ENCODE measurements at regions not wholly inside any gene's neighbourhood (a gene's known extent, or its start where the extent isn't known, plus 50 kb on each side); places are given as distances from the start of the nearest gene placed in this dataset.

DNA sequence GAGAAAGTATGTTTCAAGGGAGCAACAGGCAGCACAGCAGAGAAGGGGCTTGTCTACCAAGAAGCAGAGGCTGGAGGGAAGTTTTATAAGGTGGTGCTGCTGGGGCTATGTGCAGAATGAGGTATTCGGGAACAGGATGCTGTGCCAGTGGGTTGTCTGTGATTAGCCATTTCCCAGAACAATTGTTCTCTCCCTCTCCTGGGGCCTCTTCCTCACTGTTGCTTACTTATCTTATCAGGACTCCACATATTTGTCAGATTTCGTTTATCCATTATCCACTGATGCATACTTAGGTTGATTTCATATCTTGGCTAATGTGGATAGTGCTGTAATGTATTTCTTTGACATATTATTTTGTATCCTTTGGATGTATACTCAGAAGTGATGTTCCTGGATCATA, 195.1 kb upstream of the RTL1 start:
- CTCF ChIA-PET: no interaction called here
- no peak overlapping the region for H3K4me3 ChIP-seq (ENCODE audit: low read depth, low read length)
- TF ChIP-seq CTCF (IDR thresholded peaks at IDR 0.05; ENCODE audit: insufficient read depth, low read length, missing control alignments): no peak
- POLR2A ChIA-PET: no interaction called here
- DNase-seq (ENCODE audit: low read depth, low spot score): no peak

DNA sequence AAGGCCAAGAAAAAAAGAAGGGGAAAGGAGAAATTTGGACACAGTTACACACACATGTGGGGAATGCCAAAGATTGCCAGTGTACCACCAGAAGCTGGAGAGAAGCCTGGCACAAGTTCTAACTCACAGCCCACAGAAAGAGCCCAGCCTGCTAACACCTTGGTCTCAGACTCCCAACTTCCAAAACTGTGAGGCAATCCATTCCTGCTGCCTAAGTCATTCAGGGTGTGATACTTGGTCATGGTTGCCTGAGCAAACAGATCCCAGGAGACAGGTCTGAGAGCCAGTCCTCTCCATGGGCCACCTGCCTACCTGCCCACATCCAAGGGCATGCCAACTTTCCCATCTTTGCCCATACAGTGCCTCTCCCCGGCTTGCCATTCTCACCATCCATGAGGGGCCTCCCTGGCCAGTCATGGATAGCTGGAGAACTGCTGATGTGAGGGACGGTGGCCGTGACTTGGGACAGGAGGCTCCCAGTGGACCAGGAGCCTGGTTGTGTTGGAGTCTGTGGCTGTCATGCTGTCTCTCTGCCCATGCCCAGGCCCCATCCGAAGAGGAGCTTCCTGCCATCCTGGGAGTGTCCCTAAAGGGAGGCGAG, 198.0 kb upstream of the RTL1 start:
- TF ChIP-seq CTCF (IDR thresholded peaks at IDR 0.05; ENCODE audit: insufficient read depth, low read length, missing control alignments): no peak
- H3K4me3 ChIP-seq (ENCODE audit: low read depth, low read length): no peak overlapping the region
- ChIA-PET CTCF (interaction anchor here (1.2 kb wide), 1 partner anchor 21 kb away, joined by 3 read pairs; no protein-coding TSS in a partner anchor), POLR2A (no interaction called here)
- no peak for DNase-seq (ENCODE audit: low read depth, low spot score)

DNA sequence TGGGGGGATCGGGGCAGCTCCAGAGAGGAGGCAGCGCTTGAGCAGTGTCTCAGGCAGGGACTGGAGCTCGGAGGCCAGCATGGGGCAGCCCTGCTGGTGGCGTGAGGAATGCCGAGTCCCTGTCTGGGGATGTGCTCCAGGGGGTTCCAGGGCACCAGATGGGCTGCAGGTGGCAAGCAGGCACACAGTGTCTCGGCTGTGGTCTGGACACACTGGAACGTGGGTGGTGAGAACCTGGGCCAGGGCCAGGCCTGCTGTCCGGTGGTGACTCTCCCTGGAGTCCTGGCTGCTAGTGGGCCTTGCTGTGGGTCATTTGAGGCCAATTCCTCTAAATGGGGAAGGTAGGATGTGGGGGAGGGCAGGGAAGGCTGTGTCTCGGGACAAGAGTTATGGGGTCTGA, 199.4 kb upstream of the RTL1 start:
- DNase-seq (ENCODE audit: low read depth, low spot score): no peak
- ChIA-PET CTCF (interaction anchor here (1.2 kb wide), 1 partner anchor 20 kb away, joined by 3 read pairs; no protein-coding TSS in a partner anchor), POLR2A (no interaction called here)
- no peak overlapping the region for H3K4me3 ChIP-seq (ENCODE audit: low read depth, low read length)
- TF ChIP-seq CTCF (IDR thresholded peaks at IDR 0.05; ENCODE audit: insufficient read depth, low read length, missing control alignments): no peak

DNA sequence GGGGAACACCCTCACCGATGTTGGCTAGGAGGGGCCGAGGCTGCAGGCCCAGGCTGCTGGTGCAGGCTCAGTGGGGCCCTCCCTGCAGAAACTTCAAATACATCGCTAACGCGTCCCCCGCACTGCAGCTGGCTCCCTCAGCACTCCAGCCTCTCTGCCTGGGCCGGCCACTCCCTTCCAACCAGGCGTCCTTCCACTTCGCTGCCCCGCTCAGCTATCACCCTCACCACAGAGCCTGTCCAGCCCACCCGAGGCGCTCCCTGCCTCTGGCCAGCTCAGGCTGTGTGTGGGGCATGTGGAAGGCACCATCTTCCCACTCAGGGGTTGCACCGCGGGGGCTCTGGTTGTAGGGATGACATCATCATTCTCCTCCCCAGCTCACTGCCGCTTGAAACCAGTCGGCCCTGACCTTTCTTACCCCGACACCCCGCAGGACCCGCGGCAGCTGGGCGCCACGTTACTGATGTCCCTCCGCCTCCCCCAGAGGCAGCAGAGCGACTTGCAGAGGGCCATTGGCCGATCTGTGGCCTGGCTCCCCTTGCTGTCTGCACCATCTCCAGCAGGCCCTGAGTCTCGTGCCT, 199.9 kb upstream of the RTL1 start:
- DNase-seq (ENCODE audit: low read depth, low spot score): no peak
- TF ChIP-seq CTCF (IDR thresholded peaks at IDR 0.05; ENCODE audit: insufficient read depth, low read length, missing control alignments): no peak

DNA sequence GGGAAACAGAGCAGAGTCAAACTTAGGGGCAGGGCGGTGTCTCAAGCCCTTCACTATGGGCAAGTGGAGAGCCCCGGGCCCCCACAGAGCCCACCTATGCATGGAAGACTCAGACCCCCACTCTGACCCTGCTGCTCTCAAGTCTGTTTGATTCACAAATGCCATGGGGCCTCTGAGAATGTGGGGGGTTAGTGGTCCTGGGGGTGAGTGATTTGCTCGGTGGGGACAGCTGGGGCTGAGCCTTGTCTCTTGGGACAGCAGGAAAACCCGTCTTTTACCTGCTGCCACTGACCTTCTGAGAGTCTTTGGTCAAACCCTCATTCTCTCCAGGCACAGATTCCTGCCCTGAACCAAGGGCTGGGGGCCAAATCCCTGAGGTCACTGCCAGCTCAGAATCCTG, 201.0 kb upstream of the RTL1 start:
- no peak for DNase-seq (ENCODE audit: low read depth, low spot score)
- ChIA-PET CTCF (no interaction called here), POLR2A (no interaction called here)
- TF ChIP-seq CTCF (IDR thresholded peaks at IDR 0.05; ENCODE audit: insufficient read depth, low read length, missing control alignments): no peak
- no peak overlapping the region for H3K4me3 ChIP-seq (ENCODE audit: low read depth, low read length)

More for the DNA sequence above, 199.9 kb upstream of the RTL1 start:
- CTCF ChIA-PET: interaction anchor here (0.6 kb wide), 1 partner anchor 9 kb away, joined by 3 read pairs; no protein-coding TSS in a partner anchor
- no peak overlapping the region for H3K4me3 ChIP-seq (ENCODE audit: low read depth, low read length)
- POLR2A ChIA-PET: no interaction called here

DNA sequence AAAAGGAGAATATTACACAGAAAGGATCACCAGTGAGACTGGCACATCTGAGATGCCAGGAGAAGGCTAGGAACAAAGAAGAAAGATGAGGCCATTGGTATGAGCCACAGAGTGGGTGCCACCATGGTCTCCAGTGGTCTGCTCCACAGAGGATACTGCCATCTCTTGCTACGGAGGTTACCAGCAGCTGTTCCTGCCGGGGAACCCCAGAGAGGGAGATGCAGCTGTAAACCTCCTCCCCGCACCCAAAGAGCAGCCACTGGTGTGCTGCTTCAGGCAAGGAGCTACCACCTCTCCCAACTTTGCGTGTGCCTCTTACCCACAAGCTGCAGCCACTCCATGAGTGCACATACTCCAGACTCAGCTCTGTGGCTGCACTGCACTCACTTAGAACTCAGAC, 201.5 kb upstream of the RTL1 start:
- no peak for DNase-seq (ENCODE audit: low read depth, low spot score)
- TF ChIP-seq CTCF (IDR thresholded peaks at IDR 0.05; ENCODE audit: insufficient read depth, low read length, missing control alignments): no peak
- ChIA-PET CTCF (no interaction called here), POLR2A (no interaction called here)
- H3K4me3 ChIP-seq (ENCODE audit: low read depth, low read length): no peak overlapping the region

All from AG04449 (cell line).